HG03060 (cell line): ENCODE measurements at regions not wholly inside any gene's neighbourhood (a gene's known extent, or its start where the extent isn't known, plus 50 kb on each side); places are given as distances from the start of the nearest gene placed in this dataset.

Source experiments
- ATAC-seq: cut with Tn5 transposase; IDR thresholded peaks from one replicate; pipeline ENCODE4 v1.9.1; 2021; ENCODE audit warnings: low read depth, moderate number of reproducible peaks; ENCODE audit not compliant: unreplicated experiment

GRCh38 chr4:4642496-4643000 is 100.7 kb upstream of the STX18 start:
- ATAC-seq = no peak

GRCh38 chr4:4641661-4642495 is 100.0 kb upstream of the STX18 start:
- ATAC-seq = no peak

DNA sequence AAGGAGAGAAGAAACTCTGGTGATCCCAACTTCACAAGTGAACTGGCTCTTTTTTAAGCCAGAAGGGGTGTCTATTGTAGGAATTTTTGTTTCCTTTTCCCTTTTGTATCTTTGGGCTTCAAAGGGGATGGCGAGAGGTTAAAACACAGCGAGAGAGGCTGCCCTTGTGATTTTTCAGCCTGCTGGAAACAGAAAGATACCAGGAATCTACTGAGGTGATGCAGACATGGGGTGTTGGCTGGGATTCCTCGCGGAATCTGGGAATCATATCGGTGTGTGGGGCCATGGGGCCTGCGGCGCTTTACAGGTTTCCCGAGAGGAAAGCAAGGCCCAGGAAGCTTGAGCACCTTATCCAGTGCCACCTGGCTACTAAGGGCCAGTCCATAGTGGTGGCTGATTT is 99.4 kb upstream of the STX18 start:
- no peak for ATAC-seq

DNA sequence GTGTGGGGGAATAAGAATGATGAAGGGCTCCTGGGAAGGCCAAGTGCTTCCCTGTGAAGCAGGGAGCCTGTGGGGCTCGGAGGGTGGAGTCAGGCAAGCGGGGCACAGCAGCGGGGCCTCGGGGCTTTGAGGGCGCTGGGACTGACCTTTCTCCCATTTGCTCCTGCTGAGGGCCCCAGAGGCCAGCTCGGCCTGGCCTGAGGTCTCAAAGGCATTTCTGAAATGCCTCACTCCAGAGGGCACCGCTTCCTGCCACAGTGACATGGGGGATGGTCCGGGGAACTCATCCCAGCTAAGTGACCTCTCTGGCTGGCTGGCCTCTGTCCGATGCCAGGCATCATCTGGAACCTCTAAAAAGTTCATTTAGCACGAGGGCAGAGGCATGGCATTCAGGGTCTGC is 98.8 kb upstream of the STX18 start:
- ATAC-seq = no peak

DNA sequence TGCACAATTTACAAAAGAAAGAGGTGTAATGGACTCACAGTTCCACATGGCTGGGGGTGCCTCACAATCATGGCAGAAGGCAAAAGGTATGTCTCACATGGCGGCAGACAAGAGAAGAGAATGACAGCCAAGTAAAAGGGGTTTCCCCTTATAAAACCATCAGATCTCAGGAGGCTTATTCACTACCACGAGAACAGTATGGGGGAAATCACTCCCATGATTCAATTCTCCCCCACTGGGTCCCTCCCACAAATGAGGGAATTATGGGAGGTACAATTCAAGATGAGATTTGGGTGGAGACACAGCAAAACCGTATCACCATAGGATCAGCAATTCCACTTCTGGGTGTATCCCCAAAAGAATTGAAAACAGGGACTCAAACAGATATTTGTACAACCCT is 97.5 kb upstream of the STX18 start:
- ATAC-seq = no peak

- ATAC-seq = no peak
Observed at GRCh38 chr4:4637710-4638109, 95.9 kb upstream of the STX18 start.

DNA sequence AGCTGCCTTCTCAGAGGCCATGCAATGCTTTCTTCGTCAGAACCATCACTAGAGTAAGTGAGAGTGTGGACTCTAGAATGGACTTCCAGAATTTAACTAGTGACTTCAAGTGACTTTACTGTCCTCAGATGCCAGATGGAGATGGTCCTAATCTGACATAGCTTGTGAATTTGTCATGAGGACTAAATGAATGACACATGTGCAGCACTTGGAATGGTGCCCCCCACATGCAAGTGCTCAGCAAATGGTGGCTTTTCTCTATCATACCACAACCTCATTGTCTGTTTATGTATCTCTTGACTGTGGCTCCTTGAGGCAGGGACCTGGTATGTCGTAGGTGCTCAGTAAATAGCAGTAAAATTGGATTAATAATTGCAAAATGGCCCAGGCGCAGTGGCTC is 91.6 kb upstream of the STX18 start:
- no peak for ATAC-seq

DNA sequence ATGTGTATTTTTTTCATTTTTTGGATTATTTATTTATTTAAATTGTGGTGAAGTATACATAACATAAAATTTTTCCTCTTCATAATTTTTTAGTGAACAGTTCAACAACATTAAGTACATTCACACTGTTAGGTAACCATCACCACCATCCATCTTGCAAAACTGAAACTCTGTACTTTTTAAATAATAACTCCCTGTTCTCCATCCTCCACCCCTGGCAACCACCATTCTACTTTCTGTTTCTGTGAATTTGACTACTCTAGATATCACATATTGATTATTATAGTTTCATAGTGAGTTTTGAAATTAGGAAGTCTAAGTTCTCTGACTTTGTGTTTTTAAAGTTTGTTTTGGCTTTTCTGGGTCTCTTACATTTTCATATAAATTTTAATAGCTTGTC is 89.3 kb upstream of the STX18 start:
- no peak for ATAC-seq

DNA sequence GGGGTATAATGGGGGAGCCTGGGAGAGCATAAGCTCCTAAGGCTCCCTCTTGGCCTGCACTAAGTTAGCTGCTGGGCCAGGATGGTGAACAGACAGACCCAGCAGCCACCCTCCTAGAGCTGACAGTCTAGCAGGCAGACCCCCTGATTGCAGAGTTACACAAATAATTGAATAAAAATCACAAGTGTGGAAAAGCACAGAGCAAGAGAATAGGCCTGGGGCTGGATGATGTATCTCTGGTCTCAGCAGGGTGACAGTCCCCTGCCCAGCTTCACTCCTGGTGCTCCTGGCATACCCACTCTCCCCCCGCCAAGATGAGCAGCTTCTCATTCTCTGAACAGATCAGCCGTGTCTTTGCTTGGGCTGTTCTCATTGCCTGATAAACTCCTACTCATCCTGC is 86.1 kb upstream of the STX18 start:
- ATAC-seq = no peak

DNA sequence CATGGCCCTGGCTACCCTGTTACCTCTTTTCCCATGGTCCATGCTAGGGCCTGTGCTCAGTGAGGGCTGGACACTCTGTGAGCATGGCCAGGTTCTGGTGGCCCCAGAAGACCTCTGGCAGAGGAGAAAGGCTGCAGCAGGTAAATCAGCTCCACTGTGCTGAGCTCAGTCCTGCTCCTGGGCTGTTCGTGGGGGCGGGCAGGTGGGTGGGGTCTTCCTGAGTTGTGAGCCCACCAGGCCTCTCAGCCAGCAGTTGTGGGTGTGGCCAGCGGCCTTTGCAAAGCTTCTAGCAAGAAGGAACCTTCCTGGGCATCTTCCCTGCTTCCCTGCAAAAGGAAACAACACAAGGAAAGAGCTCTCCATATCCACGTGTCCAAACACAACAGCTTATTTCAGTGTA is 85.3 kb upstream of the STX18 start:
- no peak for ATAC-seq

GRCh38 chr4:4625488-4625887 is 83.6 kb upstream of the STX18 start:
- no peak for ATAC-seq

DNA sequence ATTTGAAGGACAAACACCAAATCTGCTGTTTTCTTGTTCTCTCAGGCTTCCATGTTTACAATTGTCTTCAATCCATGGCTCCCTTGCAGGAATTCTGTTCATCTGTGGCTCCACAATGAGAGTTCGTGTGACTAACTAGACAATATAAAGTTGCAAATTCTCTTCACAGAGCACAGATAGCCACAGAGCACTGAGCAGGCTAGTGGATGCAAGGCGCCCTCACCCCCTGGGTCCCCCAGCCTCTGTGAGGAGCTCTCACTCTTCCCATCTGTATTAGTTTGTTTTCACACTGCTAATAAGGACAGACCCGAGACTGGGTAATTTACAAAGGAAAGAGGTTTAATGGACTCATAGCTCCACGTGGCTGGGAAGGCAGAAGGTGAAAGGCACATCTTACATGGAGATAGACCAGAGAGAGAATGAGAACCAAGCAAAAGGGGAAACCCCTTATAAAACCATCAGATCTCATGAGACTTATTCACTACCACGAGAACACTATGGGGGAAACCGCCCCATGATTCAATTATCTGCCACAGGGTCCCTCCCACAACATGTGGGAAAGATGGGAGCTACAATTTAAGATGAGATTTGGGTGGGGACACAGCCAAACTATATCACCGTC is 82.5 kb upstream of the STX18 start:
- no peak for ATAC-seq

- no peak for ATAC-seq
Observed at GRCh38 chr4:4619821-4620220, 78.0 kb upstream of the STX18 start.

GRCh38 chr4:4618847-4619246 is 77.0 kb upstream of the STX18 start:
- no peak for ATAC-seq

DNA sequence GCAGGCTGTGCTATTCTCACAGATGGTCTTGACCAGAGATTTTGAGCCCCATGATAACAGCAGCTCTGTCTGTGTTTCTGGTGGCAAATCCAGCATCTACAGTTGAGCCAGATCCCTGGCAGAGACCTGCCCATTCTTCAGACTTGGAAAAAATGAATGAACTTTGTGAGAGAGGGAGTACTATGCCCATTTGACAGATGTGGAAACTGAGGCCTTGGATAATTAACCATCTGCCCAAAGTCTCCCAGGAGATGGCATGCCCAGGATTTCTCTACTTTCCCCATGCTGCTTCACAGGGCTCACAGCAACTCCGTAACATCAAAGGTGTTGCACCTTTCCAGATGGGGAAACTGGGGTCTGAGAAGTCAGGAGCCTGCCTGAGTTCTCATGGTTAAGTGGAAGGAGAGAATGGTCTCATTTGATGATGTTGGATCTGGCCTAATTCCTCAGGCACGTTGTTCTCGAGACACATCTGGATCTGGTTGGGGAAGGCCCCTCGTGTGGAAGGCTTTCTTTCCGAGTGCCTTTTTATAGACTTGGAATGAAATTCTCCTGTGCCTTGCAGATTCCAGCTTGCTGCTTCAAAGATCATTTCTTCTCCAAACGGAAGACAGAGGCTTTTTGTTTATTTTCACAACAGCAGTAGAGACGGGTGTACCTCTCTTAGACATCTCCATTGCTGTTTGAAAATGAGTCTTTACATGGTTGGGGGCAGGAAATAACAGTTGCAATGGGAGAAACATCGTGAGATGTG is 73.3 kb upstream of the STX18 start:
- no peak for ATAC-seq

GRCh38 chr4:4613641-4614286 is 71.9 kb upstream of the STX18 start:
- ATAC-seq = no peak

GRCh38 chr4:4613126-4613465 is 71.2 kb upstream of the STX18 start:
- no peak for ATAC-seq

DNA sequence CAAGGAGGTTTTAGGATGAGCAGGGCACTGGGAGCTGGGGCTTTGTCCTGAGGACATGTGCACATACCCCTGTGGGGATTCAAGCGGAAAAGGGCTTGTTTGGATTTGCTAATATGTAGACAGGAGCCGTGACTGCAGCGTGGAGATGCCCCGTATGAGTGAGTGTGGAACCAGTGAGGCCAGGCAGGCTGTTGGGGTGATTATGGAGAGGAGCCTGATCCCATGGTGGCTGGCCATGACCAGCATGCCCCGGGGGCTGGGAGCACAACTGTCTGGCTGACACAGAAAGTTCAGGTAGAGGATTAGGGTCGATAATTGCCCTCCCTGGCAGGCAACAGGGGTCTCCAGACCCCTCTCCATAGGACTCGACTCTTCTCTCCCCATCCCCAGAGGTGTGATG is 68.8 kb upstream of the STX18 start:
- no peak for ATAC-seq

DNA sequence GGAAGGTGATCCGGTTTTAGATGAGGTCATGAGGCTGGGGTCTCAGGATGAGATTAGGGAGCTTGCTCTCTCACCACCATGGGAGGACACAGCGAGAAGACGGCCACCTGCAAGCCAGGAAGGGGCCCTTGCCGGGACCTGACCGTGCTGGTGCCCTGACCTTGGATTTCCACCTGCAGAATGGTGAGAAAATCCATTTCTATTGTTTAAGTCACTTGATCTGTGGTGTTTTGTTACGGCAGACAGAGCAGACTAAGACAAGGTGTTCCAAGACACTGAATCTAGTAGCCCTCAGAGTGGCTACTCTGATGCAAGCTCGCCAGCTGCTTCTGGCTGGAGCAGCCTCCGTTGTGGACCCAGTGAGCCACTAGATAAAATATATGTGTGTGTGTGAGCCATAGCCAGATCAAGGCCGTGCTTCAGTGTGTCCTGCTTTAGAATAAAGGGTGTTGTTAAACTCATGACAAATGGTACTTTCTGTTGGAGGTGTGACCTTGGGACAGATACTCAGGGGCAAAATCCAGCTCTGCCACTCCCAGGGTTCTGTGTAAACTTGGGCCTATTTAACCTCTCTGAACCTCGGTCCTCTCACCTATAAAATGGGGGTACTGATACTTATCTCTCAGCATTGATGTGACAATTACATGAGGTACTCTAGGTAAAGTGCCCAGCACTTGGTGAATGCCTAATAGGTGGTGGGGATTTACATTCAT is 67.9 kb upstream of the STX18 start:
- no peak for ATAC-seq

GRCh38 chr4:4608214-4608537 is 66.3 kb upstream of the STX18 start:
- ATAC-seq = no peak
